HepG2 (cell line): ENCODE measurements at regions not wholly inside any gene's neighbourhood (a gene's known extent, or its start where the extent isn't known, plus 50 kb on each side); places are given as distances from the start of the nearest gene placed in this dataset.

ENCODE experiments used
- ATAC-seq: fragments of 200-7000 bp; cut with Tn5 transposase; 3 replicates; pipeline ENCODE4 v1.9.1; 2020; ENCODE audit warnings: mild to moderate bottlenecking, moderate library complexity
- BruUV-seq: library from RNA; stranded (reverse); fragments of 400-500 nt; replicated peaks from 2 replicates; lab custom pipeline; 2021; lab: Mats Ljungman, UMichigan
- CTCF ChIA-PET: fragments of 300-600 bp; formaldehyde crosslinking; extraction: SDS; loops from one replicate; lab custom pipeline; 2021; ENCODE audit warnings: low total read pairs, inconsistent platforms, low intra/inter-chr PET ratio; lab: Yijun Ruan, JAX
- POLR2A ChIA-PET: fragments of 350-600 bp; sonication (Branson Sonifier 250); formaldehyde crosslinking; loops from one replicate; lab custom pipeline; 2020; ENCODE audit warnings: antibody characterized with exemption, inconsistent platforms; lab: Yijun Ruan, JAX
- DNase-seq: peaks from one replicate; pipeline ENCODE4 v3.0.0-alpha.2; 2015; ENCODE audit warnings: low spot score
- FAIRE-seq: peaks from 3 replicates; lab custom pipeline; 2011; peaks lifted over from hg19 to GRCh38; lab: Jason Lieb, UNC
- H2AFZ ChIP-seq: one replicate; pipeline ENCODE4 v1.6.1; 2011; ENCODE audit warnings: low read length, inconsistent platforms
- H3K27ac ChIP-seq: fragments of 300-600 bp; 3 replicates; pipeline ENCODE4 v1.8.0; 2011; ENCODE audit warnings: mixed run types, mild to moderate bottlenecking, mixed read lengths, low read length, inconsistent platforms; ENCODE audit not compliant: insufficient read depth; ENCODE audit errors: extremely low read length
- H3K27me3 ChIP-seq, 2 experiments: fragments of 200-600 bp in 1 of 2; 2 replicates in 1 of 2; 3 replicates in 1 of 2; pipeline versions ENCODE4 v1.6.0 to v1.8.0; 2011; ENCODE audit warnings: low read length in 2 of 2, mild to moderate bottlenecking in 2 of 2, moderate library complexity in 2 of 2, inconsistent platforms in 1 of 2; ENCODE audit not compliant: insufficient read depth in 2 of 2, control insufficient read depth in 1 of 2
- H3K36me3 ChIP-seq, 2 experiments: fragments of 200-600 bp in 1 of 2; replicated peaks in 1 of 2; 2 replicates in 1 of 2; 3 replicates in 1 of 2; pipeline versions ENCODE4 v1.5.1 to v1.8.0; 2011; ENCODE audit warnings: low read length in 2 of 2, inconsistent platforms in 1 of 2; ENCODE audit not compliant: insufficient read depth in 2 of 2, control insufficient read depth in 1 of 2
- H3K4me1 ChIP-seq: 2 replicates; pipeline ENCODE4 v1.5.1; 2012; ENCODE audit warnings: low read length, inconsistent platforms; ENCODE audit not compliant: insufficient read depth
- H3K4me2 ChIP-seq: 2 replicates; pipeline ENCODE4 v1.6.0; 2011; ENCODE audit warnings: low read depth, low read length, inconsistent platforms
- H3K4me3 ChIP-seq, 3 experiments: fragments of 200-600 bp in 1 of 3; sonication (generic), shearing (Covaris generic) in 1 of 3; replicated peaks in 1 of 3; 2 replicates each; pipeline ENCODE4 v1.5.1; 2011 to 2016; ENCODE audit warnings: low read length in 3 of 3, inconsistent platforms in 2 of 3, low read depth in 2 of 3, mild to moderate bottlenecking in 2 of 3, control low read depth in 1 of 3, mixed read lengths in 1 of 3; ENCODE audit not compliant: insufficient read depth in 1 of 3
- H3K79me2 ChIP-seq: one replicate; pipeline ENCODE4 v1.6.1; 2011; ENCODE audit warnings: low read length, inconsistent platforms; ENCODE audit not compliant: insufficient read depth
- H3K9ac ChIP-seq: 2 replicates; pipeline ENCODE4 v1.6.0; 2011; ENCODE audit warnings: mild to moderate bottlenecking, low read depth, low read length, inconsistent platforms; ENCODE audit not compliant: insufficient read depth
- H3K9me3 ChIP-seq: 2 replicates; pipeline ENCODE4 v1.5.1; 2012; ENCODE audit warnings: mild to moderate bottlenecking, low read length
- H4K20me1 ChIP-seq: 2 replicates; pipeline ENCODE4 v1.6.0; 2011; ENCODE audit warnings: inconsistent platforms, mild to moderate bottlenecking, low read length, moderate library complexity; ENCODE audit not compliant: insufficient read depth
- CHD2 ChIP-seq: IDR thresholded peaks from 2 replicates; pipeline ENCODE4 v1.6.1; 2011; ENCODE audit warnings: low read depth, low read length, improper control_type of control experiment
- CREB3 ChIP-seq: sonication (generic); formaldehyde crosslinking; IDR thresholded peaks from 2 replicates; pipeline ENCODE4 v1.5.0; 2020; ENCODE audit warnings: missing genetic modification reagents
- HES4 ChIP-seq: sonication (generic); formaldehyde crosslinking; IDR thresholded peaks from 2 replicates; pipeline ENCODE4 v1.9.0; 2021; ENCODE audit warnings: mild to moderate bottlenecking, missing genetic modification reagents, borderline replicate concordance
- MIER2 ChIP-seq: IDR thresholded peaks from 2 replicates; pipeline ENCODE4 v1.6.1; 2016; ENCODE audit warnings: missing biosample characterization, missing genetic modification reagents
- MTF1 ChIP-seq: sonication (generic); formaldehyde crosslinking; IDR thresholded peaks from 2 replicates; pipeline ENCODE4 v1.5.0; 2020; ENCODE audit warnings: missing genetic modification reagents
- PHF21A ChIP-seq: sonication (generic); formaldehyde crosslinking; IDR thresholded peaks from 2 replicates; pipeline ENCODE4 v1.5.0; 2020; ENCODE audit warnings: mild to moderate bottlenecking, missing genetic modification reagents
- RFX5 ChIP-seq: IDR thresholded peaks from 2 replicates; pipeline ENCODE4 v1.6.1; 2011; ENCODE audit warnings: low read depth, low read length, improper control_type of control experiment
- SP5 ChIP-seq: IDR thresholded peaks from 2 replicates; pipeline ENCODE4 v1.6.1; 2016; ENCODE audit warnings: low read depth, borderline replicate concordance
- TAF15 ChIP-seq: fragments of 200-400 bp; formaldehyde crosslinking; IDR thresholded peaks from one replicate; pipeline ENCODE4 v1.6.1; 2018; ENCODE audit warnings: mild to moderate bottlenecking, low read depth, low read length; ENCODE audit not compliant: poor library complexity, severe bottlenecking
- TSC22D2 ChIP-seq: sonication (generic); formaldehyde crosslinking; IDR thresholded peaks from 2 replicates; pipeline ENCODE4 v1.5.1; 2020; ENCODE audit warnings: missing genetic modification reagents, mild to moderate bottlenecking, borderline replicate concordance
- ZBTB8A ChIP-seq: sonication (generic); formaldehyde crosslinking; IDR thresholded peaks from 2 replicates; pipeline ENCODE4 v1.4.0; 2020; ENCODE audit warnings: mild to moderate bottlenecking, low read depth, missing genetic modification reagents, borderline replicate concordance
- ZNF235 ChIP-seq: sonication (generic); formaldehyde crosslinking; IDR thresholded peaks from 2 replicates; pipeline ENCODE4 v1.8.1; 2023; ENCODE audit warnings: mild to moderate bottlenecking, missing genetic modification reagents, borderline replicate concordance
- ZNF431 ChIP-seq: sonication (generic); formaldehyde crosslinking; IDR thresholded peaks from 2 replicates; pipeline ENCODE4 v1.9.0; 2022; ENCODE audit warnings: missing genetic modification reagents, low read depth, mild to moderate bottlenecking, borderline replicate concordance
- ZNF432 ChIP-seq: sonication (generic); formaldehyde crosslinking; IDR thresholded peaks from 2 replicates; pipeline ENCODE4 v1.5.0; 2020; ENCODE audit warnings: missing genetic modification reagents, mild to moderate bottlenecking, borderline replicate concordance
- ZSCAN21 ChIP-seq: sonication (generic); formaldehyde crosslinking; IDR thresholded peaks from 2 replicates; pipeline ENCODE4 v1.8.0; 2022; ENCODE audit warnings: mild to moderate bottlenecking, missing genetic modification reagents, moderate library complexity, borderline replicate concordance
- WGBS: methylation state at CpG from one replicate; pipeline ENCODE4 v1.1.6; 2017; ENCODE audit warnings: low lambda C conversion rate; 5-methylcytosine and 5-hydroxymethylcytosine counted together
- in situ Hi-C: cut with HindIII; loops from 2 replicates; pipeline ENCODE4 v1.10.0; 2017; ENCODE audit warnings: low pct_unique_long_range_greater_than_20kb; ENCODE audit not compliant: extremely low pct_ligation_motif_present
- intact Hi-C: fragments of 100-400 bp; cut with micrococcal nuclease; formaldehyde crosslinking; loops from one replicate; pipeline ENCODE4 v1.10.0; 2022; ENCODE audit not compliant: unreplicated experiment
- TF ChIP-seq, protein P1 (sequence below): sonication (generic); formaldehyde crosslinking; IDR thresholded peaks from 2 replicates; pipeline ENCODE4 v1.4.0; 2020; ENCODE audit warnings: mild to moderate bottlenecking, missing genetic modification reagents
- TF ChIP-seq, protein P2 (sequence below): sonication (generic); formaldehyde crosslinking; IDR thresholded peaks from 2 replicates; pipeline ENCODE4 v1.8.1; 2023; ENCODE audit warnings: mild to moderate bottlenecking, inconsistent platforms, moderate library complexity, missing genetic modification reagents, borderline replicate concordance

- H3K4me2 ChIP-seq: no peak overlapping the region
- H3K27me3 ChIP-seq: no peaks in the 10 kb centered on the region
- DNase-seq (no peak), ATAC-seq (no peak), FAIRE-seq (no peak)
- H3K4me1 ChIP-seq: no peaks in the 10 kb centered on the region
- TF ChIP-seq ZBTB8A (CRISPR knock-in tag) (no peak), CHD2 (no peak), RFX5 (no peak), HES4 (CRISPR knock-in tag) (no peak), SP5 (CRISPR knock-in tag) (no peak), MTF1 (CRISPR knock-in tag) (no peak), ZNF431 (CRISPR knock-in tag) (no peak), ZNF235 (CRISPR knock-in tag) (no peak), PHF21A (CRISPR knock-in tag) (no peak), TAF15 (no peak), MIER2 (CRISPR knock-in tag) (no peak), CREB3 (CRISPR knock-in tag) (no peak), TSC22D2 (CRISPR knock-in tag) (no peak), ZNF432 (no peak), ZSCAN21 (no peak)
- TF ChIP-seq, protein P1, sequence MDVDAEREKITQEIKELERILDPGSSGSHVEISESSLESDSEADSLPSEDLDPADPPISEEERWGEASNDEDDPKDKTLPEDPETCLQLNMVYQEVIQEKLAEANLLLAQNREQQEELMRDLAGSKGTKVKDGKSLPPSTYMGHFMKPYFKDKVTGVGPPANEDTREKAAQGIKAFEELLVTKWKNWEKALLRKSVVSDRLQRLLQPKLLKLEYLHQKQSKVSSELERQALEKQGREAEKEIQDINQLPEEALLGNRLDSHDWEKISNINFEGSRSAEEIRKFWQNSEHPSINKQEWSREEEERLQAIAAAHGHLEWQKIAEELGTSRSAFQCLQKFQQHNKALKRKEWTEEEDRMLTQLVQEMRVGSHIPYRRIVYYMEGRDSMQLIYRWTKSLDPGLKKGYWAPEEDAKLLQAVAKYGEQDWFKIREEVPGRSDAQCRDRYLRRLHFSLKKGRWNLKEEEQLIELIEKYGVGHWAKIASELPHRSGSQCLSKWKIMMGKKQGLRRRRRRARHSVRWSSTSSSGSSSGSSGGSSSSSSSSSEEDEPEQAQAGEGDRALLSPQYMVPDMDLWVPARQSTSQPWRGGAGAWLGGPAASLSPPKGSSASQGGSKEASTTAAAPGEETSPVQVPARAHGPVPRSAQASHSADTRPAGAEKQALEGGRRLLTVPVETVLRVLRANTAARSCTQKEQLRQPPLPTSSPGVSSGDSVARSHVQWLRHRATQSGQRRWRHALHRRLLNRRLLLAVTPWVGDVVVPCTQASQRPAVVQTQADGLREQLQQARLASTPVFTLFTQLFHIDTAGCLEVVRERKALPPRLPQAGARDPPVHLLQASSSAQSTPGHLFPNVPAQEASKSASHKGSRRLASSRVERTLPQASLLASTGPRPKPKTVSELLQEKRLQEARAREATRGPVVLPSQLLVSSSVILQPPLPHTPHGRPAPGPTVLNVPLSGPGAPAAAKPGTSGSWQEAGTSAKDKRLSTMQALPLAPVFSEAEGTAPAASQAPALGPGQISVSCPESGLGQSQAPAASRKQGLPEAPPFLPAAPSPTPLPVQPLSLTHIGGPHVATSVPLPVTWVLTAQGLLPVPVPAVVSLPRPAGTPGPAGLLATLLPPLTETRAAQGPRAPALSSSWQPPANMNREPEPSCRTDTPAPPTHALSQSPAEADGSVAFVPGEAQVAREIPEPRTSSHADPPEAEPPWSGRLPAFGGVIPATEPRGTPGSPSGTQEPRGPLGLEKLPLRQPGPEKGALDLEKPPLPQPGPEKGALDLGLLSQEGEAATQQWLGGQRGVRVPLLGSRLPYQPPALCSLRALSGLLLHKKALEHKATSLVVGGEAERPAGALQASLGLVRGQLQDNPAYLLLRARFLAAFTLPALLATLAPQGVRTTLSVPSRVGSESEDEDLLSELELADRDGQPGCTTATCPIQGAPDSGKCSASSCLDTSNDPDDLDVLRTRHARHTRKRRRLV: no peak
- TF ChIP-seq, protein P2, sequence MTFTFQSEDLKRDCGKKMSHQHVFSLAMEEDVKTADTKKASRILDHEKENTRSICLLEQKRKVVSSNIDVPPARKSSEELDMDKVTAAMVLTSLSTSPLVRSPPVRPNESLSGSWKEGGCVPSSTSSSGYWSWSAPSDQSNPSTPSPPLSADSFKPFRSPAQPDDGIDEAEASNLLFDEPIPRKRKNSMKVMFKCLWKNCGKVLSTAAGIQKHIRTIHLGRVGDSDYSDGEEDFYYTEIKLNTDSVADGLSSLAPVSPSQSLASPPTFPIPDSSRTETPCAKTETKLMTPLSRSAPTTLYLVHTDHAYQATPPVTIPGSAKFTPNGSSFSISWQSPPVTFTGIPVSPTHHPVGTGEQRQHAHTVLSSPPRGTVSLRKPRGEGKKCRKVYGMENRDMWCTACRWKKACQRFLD: no peak
- H2AFZ ChIP-seq: no peak overlapping the region
- in situ Hi-C loops (no loop called here), intact Hi-C loops (no loop called here)
- H4K20me1 ChIP-seq: no peaks in the 10 kb centered on the region
- H3K36me3 ChIP-seq: no peaks in the 10 kb centered on the region
- no peak overlapping the region for H3K4me3 ChIP-seq
- no peaks in the 10 kb centered on the region for H3K79me2 ChIP-seq
- WGBS: 3% methylated on average over 2 of the region's 2 CpGs
- no peak overlapping the region for H3K9ac ChIP-seq
- H3K9me3 ChIP-seq: peaks cover 68% of the 10 kb centered on the region
- H3K27ac ChIP-seq: no peak overlapping the region
- ChIA-PET CTCF (no interaction called here), POLR2A (no interaction called here)
- BruUV-seq: no TSS peak
Observed at GRCh38 chr4:29326816-29327215, 1393.4 kb upstream of the PCDH7 start.
